22Rv1 (cell line): ENCODE measurements at regions not wholly inside any gene's neighbourhood (a gene's known extent, or its start where the extent isn't known, plus 50 kb on each side); places are given as distances from the start of the nearest gene placed in this dataset.

Experiments
- ZFX ChIP-seq: fragments of 450-650 bp; IDR thresholded peaks from 2 replicates; pipeline ENCODE4 v1.6.1; 2017; ENCODE audit warnings: antibody characterized with exemption, borderline replicate concordance
- TF ChIP-seq, protein P1 (sequence below): fragments of 450-650 bp; IDR thresholded peaks from 2 replicates; pipeline ENCODE4 v1.5.1; 2017; ENCODE audit warnings: mild to moderate bottlenecking

DNA sequence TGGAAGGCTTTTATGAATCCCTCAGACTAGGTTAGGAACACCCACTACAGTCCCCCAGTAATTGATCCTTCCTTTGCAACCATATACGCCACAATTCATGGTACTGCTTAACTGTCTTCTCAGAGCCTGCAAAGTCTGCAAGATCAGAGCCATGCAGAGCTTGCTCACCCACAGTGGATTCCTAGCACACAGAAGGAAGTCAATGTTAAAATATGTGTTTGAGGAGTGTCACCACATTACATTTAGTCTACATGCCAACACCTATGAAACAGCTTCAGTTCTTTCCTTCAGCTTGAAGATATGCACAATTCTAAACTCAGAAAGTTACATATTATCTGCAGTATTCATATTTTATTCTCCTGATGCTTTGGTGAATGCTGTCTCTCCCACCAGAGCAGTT is 138.5 kb downstream of the NDUFA12 start:
- TF ChIP-seq ZFX, result no peak
- TF ChIP-seq, protein P1, sequence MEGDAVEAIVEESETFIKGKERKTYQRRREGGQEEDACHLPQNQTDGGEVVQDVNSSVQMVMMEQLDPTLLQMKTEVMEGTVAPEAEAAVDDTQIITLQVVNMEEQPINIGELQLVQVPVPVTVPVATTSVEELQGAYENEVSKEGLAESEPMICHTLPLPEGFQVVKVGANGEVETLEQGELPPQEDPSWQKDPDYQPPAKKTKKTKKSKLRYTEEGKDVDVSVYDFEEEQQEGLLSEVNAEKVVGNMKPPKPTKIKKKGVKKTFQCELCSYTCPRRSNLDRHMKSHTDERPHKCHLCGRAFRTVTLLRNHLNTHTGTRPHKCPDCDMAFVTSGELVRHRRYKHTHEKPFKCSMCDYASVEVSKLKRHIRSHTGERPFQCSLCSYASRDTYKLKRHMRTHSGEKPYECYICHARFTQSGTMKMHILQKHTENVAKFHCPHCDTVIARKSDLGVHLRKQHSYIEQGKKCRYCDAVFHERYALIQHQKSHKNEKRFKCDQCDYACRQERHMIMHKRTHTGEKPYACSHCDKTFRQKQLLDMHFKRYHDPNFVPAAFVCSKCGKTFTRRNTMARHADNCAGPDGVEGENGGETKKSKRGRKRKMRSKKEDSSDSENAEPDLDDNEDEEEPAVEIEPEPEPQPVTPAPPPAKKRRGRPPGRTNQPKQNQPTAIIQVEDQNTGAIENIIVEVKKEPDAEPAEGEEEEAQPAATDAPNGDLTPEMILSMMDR, result no peak
